ENCODE measurements at regions not wholly inside any gene's neighbourhood (a gene's known extent, or its start where the extent isn't known, plus 50 kb on each side); places are given as distances from the start of the nearest gene placed in this dataset.

- Mint-ChIP-seq H3K27me3 (peaks cover 10% of the 10 kb centered on the region), H3K27ac (no peak overlapping the region), H3K4me3 (no peak overlapping the region), H3K4me1 (no peaks in the 10 kb centered on the region), H3K9me3 (no peaks in the 10 kb centered on the region), H3K36me3 (ENCODE audit: low read depth) (no peaks in the 10 kb centered on the region)
- ChIA-PET CTCF (no interaction called here), POLR2A (no interaction called here)
- ATAC-seq (ENCODE audit: low read depth): no peak
- no peak for TF ChIP-seq CTCF (IDR thresholded peaks at IDR 0.05)
- intact Hi-C loops (cut with micrococcal nuclease): no loop called here
- no peak for DNase-seq
Measured at GRCh38 chr4:99754756-99755155, 61.9 kb upstream of the DAPP1 start.

- no peak overlapping the region for H3K27ac Mint-ChIP-seq
- no peaks in the 10 kb centered on the region for H3K9me3 Mint-ChIP-seq
- DNase-seq (no peak), ATAC-seq (ENCODE audit: low read depth) (no peak)
- H3K4me3 Mint-ChIP-seq: no peak overlapping the region
- no peaks in the 10 kb centered on the region for H3K4me1 Mint-ChIP-seq
- POLR2A ChIA-PET: no interaction called here
- peaks cover 7% of the 10 kb centered on the region for H3K27me3 Mint-ChIP-seq
- H3K36me3 Mint-ChIP-seq (ENCODE audit: low read depth): no peaks in the 10 kb centered on the region
- CTCF ChIA-PET: no interaction called here
- TF ChIP-seq CTCF (IDR thresholded peaks at IDR 0.05): no peak
- intact Hi-C loops (cut with micrococcal nuclease): no loop called here
Measured at GRCh38 chr4:99753931-99754330, 62.7 kb upstream of the DAPP1 start.

- DNase-seq (no peak), ATAC-seq (ENCODE audit: low read depth) (no peak)
- ChIA-PET POLR2A (no interaction called here), CTCF (no interaction called here)
- Mint-ChIP-seq H3K27ac (no peak overlapping the region), H3K27me3 (peaks cover 9% of the 10 kb centered on the region), H3K4me3 (no peak overlapping the region), H3K4me1 (no peaks in the 10 kb centered on the region), H3K9me3 (no peaks in the 10 kb centered on the region), H3K36me3 (ENCODE audit: low read depth) (no peaks in the 10 kb centered on the region)
- TF ChIP-seq CTCF (IDR thresholded peaks at IDR 0.05): no peak
- intact Hi-C loops (cut with micrococcal nuclease): no loop called here
Measured at GRCh38 chr4:99749445-99750391, 66.9 kb upstream of the DAPP1 start.

- no peak overlapping the region for H3K27ac Mint-ChIP-seq
- H3K27me3 Mint-ChIP-seq: peaks cover 5% of the 10 kb centered on the region
- CTCF ChIA-PET: no interaction called here
Measured at GRCh38 chr4:99746443-99746842, 70.2 kb upstream of the DAPP1 start.

GRCh38 chr4:99736846-99737245 is 79.2 kb upstream of the C4orf54 start:
- Mint-ChIP-seq H3K27ac (no peak overlapping the region), H3K4me3 (no peak overlapping the region), H3K36me3 (ENCODE audit: low read depth) (no peaks in the 10 kb centered on the region), H3K27me3 (peaks cover 10% of the 10 kb centered on the region), H3K4me1 (no peaks in the 10 kb centered on the region), H3K9me3 (peaks cover 15% of the 10 kb centered on the region)
- DNase-seq (no peak), ATAC-seq (ENCODE audit: low read depth) (no peak)
- no peak for TF ChIP-seq CTCF (IDR thresholded peaks at IDR 0.05)
- ChIA-PET CTCF (no interaction called here), POLR2A (no interaction called here)
- intact Hi-C loops (cut with micrococcal nuclease): no loop called here

More at GRCh38 chr4:99746443-99746842, 70.2 kb upstream of the DAPP1 start:
- no peaks in the 10 kb centered on the region for H3K4me1 Mint-ChIP-seq
- H3K9me3 Mint-ChIP-seq: no peaks in the 10 kb centered on the region
- DNase-seq (no peak), ATAC-seq (ENCODE audit: low read depth) (no peak)
- H3K36me3 Mint-ChIP-seq (ENCODE audit: low read depth): no peaks in the 10 kb centered on the region
- no peak for TF ChIP-seq CTCF (IDR thresholded peaks at IDR 0.05)
- POLR2A ChIA-PET: no interaction called here
- intact Hi-C loops (cut with micrococcal nuclease): no loop called here
- H3K4me3 Mint-ChIP-seq: no peak overlapping the region
